Epithelial cell of proximal tubule (primary cell): ENCODE measurements at regions not wholly inside any gene's neighbourhood (a gene's known extent, or its start where the extent isn't known, plus 50 kb on each side); places are given as distances from the start of the nearest gene placed in this dataset.
A peak's percentile ranks its signal among the peaks of the same experiment; 100 is the strongest.
"Not testable (repeated sequence)": the region's sequence is repeated elsewhere in the genome, so short reads cannot be mapped to it uniquely, and the experiment has no call there.

Source experiments
- DNase-seq: peaks from one replicate; pipeline ENCODE4 v3.0.0-alpha.2; 2011; ENCODE audit warnings: low read depth
- H3K4me3 ChIP-seq: 2 replicates; pipeline ENCODE4 v1.5.1; 2011; ENCODE audit warnings: low read depth, mild to moderate bottlenecking, low read length
- TF ChIP-seq, protein P1 (sequence below): conservative IDR thresholded peaks from 2 replicates; pipeline ENCODE4 v1.5.1; 2012; ENCODE audit warnings: low read depth, mild to moderate bottlenecking, low read length

DNA sequence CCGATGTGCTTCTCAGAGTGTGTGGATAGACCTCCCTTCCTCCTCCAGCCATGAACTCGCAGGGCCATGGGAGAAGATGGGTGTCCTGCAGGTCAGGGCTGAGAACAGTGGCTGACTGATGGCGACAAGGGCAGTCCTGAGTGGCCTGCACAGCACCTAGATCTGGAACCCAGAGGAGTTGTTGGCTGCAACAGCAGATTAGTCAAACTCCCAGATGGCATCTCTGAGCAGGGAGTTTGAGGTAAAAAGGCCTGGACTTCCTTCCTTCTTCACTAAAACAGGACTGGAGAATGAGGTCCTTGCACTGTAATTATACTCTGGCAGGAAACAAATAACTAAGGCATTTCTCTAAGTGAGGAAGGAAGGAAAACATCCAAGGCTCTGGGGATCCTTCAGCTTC, 160.8 kb downstream of the MYCN start:
- TF ChIP-seq, protein P1, sequence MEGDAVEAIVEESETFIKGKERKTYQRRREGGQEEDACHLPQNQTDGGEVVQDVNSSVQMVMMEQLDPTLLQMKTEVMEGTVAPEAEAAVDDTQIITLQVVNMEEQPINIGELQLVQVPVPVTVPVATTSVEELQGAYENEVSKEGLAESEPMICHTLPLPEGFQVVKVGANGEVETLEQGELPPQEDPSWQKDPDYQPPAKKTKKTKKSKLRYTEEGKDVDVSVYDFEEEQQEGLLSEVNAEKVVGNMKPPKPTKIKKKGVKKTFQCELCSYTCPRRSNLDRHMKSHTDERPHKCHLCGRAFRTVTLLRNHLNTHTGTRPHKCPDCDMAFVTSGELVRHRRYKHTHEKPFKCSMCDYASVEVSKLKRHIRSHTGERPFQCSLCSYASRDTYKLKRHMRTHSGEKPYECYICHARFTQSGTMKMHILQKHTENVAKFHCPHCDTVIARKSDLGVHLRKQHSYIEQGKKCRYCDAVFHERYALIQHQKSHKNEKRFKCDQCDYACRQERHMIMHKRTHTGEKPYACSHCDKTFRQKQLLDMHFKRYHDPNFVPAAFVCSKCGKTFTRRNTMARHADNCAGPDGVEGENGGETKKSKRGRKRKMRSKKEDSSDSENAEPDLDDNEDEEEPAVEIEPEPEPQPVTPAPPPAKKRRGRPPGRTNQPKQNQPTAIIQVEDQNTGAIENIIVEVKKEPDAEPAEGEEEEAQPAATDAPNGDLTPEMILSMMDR = no peak
- no peak overlapping the region for H3K4me3 ChIP-seq
- DNase-seq = no peak

DNA sequence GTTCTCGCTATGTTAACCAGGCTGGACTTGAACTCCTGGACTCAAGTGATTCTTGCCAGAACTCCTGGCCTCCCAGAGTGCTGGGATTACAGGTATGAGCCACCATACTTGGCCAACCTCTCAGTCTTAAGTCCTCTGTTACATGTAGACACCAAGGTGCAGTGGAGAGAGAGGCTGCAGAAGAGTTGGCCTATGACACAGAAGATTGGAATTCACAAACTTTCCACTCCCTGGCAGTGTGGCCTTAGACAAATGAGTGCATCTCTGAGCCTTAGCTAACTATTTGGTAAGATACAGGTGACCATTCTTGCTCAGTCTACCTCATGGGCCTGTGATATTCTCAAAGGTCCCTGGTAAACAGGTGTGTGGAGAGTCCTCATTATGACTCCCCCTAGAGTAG, 159.7 kb downstream of the MYCN start:
- no peak overlapping the region for H3K4me3 ChIP-seq
- TF ChIP-seq, protein P1 = no peak
- DNase-seq = no peak

DNA sequence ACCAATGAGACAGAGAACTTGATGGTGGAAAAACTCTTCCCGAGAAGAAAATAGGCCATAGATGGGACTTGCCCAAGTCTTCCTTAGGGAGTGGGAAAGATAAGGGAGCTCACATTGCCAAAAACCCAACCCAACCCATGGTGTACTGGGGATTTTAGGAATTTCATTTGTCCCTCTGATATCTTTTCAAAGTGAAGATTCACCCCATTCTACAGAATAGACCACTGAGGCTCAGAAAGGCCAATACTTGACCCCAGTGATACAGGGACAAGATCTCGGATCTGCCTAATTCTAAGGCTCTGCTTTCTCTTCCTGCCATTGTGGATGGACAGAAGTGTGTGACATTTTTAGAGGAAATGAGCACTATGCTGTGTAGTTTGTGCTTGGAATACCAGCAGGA, 159.0 kb downstream of the MYCN start:
- TF ChIP-seq, protein P1 = no peak
- H3K4me3 ChIP-seq = no peak overlapping the region
- no peak for DNase-seq

DNA sequence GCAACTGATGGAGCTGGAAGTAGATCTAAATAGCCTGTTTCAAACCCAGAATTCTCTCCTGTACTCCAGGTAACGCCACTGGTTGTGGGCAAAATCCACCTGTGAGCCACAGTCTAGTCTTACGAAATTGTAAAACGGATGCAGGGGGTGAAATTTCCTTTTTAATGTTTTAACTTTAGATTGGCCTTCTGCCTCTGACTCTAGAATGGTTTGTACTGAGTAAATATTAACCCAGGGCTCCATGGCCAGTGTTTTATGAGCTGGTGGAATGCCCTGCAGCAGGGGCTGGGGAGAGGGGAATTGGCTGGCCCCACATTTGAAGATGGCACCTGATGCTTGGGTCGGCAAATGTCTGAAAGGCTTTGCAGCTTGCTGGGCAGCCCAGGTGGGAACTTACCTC, 156.6 kb downstream of the MYCN start:
- no peak for DNase-seq
- TF ChIP-seq, protein P1 = no peak
- no peak overlapping the region for H3K4me3 ChIP-seq

DNA sequence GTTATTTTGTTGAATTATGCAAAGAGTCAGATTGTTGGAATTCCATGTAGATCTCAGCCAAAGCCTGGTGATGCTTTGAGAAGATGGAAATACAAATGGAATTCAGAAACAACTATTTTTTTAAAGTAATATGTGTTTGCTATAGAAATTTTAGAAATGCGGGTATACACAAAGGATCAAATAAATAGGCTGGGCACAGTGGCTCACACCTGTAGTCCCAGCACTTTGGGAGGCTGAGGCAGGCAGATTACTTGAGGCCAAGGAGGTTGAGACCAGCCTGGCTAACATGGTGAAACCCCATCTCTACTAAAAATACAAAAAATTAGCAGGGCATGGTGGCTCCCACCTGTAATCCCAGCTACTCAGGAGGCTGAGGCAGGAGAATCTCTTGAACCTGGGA, 155.1 kb downstream of the MYCN start:
- DNase-seq, H3K4me3 ChIP-seq: not testable (repeated sequence)

DNA sequence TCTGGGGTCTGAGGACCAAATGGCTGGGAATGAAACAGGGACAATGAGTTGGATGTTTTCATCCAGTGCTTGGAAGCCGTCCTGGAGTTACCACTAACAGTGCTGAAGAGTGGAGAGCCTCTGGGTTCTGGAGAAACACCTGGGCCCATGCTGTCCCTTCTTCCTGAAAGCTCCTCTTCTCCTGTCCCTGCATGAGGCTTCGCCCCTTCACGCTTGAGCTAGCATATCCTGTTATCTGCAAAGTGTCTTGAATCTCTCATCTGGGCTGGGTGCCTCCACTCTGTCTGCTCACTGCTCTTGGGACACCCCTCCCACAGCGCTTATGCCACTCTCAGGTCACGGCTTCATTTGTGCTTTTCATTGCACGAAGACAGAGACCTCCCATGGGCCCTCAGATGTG, 154.5 kb downstream of the MYCN start:
- TF ChIP-seq, protein P1 = no peak
- DNase-seq = no peak

DNA sequence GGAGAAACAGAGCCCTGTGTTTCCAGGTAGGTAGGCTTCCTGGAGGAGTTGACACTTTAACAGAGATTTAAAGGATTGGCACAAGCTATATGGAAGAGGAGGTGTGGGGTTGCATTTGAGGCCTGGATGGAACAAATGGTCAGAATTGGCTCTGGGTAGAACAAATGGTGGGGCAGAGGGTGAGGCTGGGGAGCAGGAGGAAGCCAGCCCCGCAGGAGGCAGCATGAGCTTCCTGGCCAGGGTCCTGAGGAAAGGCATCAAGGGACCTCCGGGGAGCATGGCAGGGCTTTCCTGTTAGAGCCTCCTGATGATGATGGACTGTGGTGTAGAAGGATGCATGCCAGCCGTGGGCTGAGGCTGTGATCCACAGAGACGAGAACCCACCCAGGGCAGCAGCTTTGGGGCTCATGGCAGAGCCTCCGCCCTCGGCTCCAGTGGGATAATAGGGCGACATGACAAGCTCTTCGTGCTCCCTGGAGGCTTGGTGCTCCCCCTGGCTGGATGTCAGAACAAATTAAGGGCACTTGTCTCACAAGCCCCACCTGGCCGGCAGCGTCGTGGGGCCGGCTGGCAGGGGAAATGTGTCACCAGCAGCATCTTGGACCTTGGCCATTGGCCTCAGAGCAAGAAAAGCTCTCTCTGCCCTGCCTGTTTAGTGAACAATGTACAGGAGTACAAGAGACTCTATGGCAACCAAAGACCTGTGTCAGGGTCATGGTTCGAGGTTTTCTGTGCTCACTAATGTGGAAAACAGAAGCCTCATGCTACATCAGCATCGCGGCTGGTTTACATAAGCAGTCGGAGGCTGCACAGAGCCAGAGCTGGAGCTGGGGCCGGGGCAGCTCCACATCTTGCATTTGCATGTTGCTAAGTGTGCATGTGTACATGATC, 153.5 kb downstream of the MYCN start:
- H3K4me3 ChIP-seq = no peak overlapping the region
- TF ChIP-seq, protein P1 = no peak
- DNase-seq = peak; percentile 42

More for the DNA sequence above, 154.5 kb downstream of the MYCN start:
- no peak overlapping the region for H3K4me3 ChIP-seq
